Activated CD8-positive, alpha-beta memory T cell treated with anti-CD3 and anti-CD28 coated beads for 36 hours (primary cell): ENCODE measurements at regions not wholly inside any gene's neighbourhood (a gene's known extent, or its start where the extent isn't known, plus 50 kb on each side); places are given as distances from the start of the nearest gene placed in this dataset.
"Not testable (repeated sequence)": the region's sequence is repeated elsewhere in the genome, so short reads cannot be mapped to it uniquely, and the experiment has no call there.

Experiments used
- CTCF ChIA-PET: fragments of 350-600 bp; sonication (Branson Sonifier 250); formaldehyde crosslinking; loops from one replicate; lab custom pipeline; 2021; ENCODE audit warnings: antibody characterized with exemption; lab: Charles Lee
- POLR2A ChIA-PET: fragments of 350-600 bp; sonication (Branson Sonifier 250); formaldehyde crosslinking; loops from one replicate; lab custom pipeline; 2021; ENCODE audit warnings: antibody characterized with exemption; lab: Charles Lee

GRCh38 chr5:54404568-54404967 is 50.9 kb upstream of the HSPB3 start:
- ChIA-PET POLR2A (no interaction called here), CTCF (no interaction called here)

- CTCF ChIA-PET: no interaction called here
- POLR2A ChIA-PET: no interaction called here
Measured at GRCh38 chr5:54403885-54404416, 51.5 kb upstream of the HSPB3 start.

- POLR2A ChIA-PET: no interaction called here
Measured at GRCh38 chr5:54403121-54403520, 52.4 kb upstream of the HSPB3 start.

GRCh38 chr5:54401515-54401914 is 54.0 kb upstream of the HSPB3 start:
- ChIA-PET CTCF (interaction anchor here (1.8 kb wide), 1 partner anchor 18 kb away, joined by 4 read pairs; no protein-coding TSS in a partner anchor), POLR2A (no interaction called here)

More at GRCh38 chr5:54403121-54403520, 52.4 kb upstream of the HSPB3 start:
- CTCF ChIA-PET: interaction anchor here (1.2 kb wide), 1 partner anchor 159 kb away, joined by 3 read pairs; no protein-coding TSS in a partner anchor

- ChIA-PET CTCF (no interaction called here), POLR2A (no interaction called here)
Measured at GRCh38 chr5:54398191-54398590, 57.3 kb upstream of the HSPB3 start.

- CTCF ChIA-PET: no interaction called here
- POLR2A ChIA-PET: no interaction called here
Measured at GRCh38 chr5:54397420-54397819, 58.1 kb upstream of the HSPB3 start.

- POLR2A ChIA-PET, CTCF ChIA-PET: not testable (repeated sequence)
Measured at GRCh38 chr5:54393007-54393406, 62.5 kb upstream of the HSPB3 start.

- CTCF ChIA-PET: no interaction called here
- POLR2A ChIA-PET: no interaction called here
Measured at GRCh38 chr5:54390539-54391031, 64.9 kb upstream of the HSPB3 start.

GRCh38 chr5:54390015-54390414 is 65.5 kb upstream of the HSPB3 start:
- POLR2A ChIA-PET: no interaction called here

GRCh38 chr5:54389399-54389798 is 66.1 kb upstream of the HSPB3 start:
- POLR2A ChIA-PET, CTCF ChIA-PET: not testable (repeated sequence)

More at GRCh38 chr5:54390015-54390414, 65.5 kb upstream of the HSPB3 start:
- CTCF ChIA-PET: no interaction called here

- CTCF ChIA-PET: no interaction called here
- POLR2A ChIA-PET: no interaction called here
Measured at GRCh38 chr5:54388811-54389210, 66.7 kb upstream of the HSPB3 start.

- CTCF ChIA-PET: no interaction called here
- POLR2A ChIA-PET: no interaction called here
Measured at GRCh38 chr5:54388409-54388808, 67.1 kb upstream of the HSPB3 start.

GRCh38 chr5:54387659-54388232 is 67.8 kb upstream of the HSPB3 start:
- POLR2A ChIA-PET: no interaction called here
- CTCF ChIA-PET: no interaction called here

GRCh38 chr5:54387031-54387430 is 68.5 kb upstream of the HSPB3 start:
- CTCF ChIA-PET: no interaction called here
- POLR2A ChIA-PET: no interaction called here

GRCh38 chr5:54385994-54386393 is 69.5 kb upstream of the HSPB3 start:
- CTCF ChIA-PET: no interaction called here
- POLR2A ChIA-PET: no interaction called here

- CTCF ChIA-PET: no interaction called here
- POLR2A ChIA-PET: no interaction called here
Measured at GRCh38 chr5:54384356-54384933, 71.1 kb upstream of the HSPB3 start.

- ChIA-PET POLR2A (no interaction called here), CTCF (no interaction called here)
Measured at GRCh38 chr5:54383941-54384340, 71.6 kb upstream of the HSPB3 start.

GRCh38 chr5:54383225-54383901 is 72.1 kb upstream of the HSPB3 start:
- ChIA-PET POLR2A (no interaction called here), CTCF (no interaction called here)

- CTCF ChIA-PET, POLR2A ChIA-PET: not testable (repeated sequence)
Measured at GRCh38 chr5:54381319-54381718, 70.9 kb upstream of the ARL15 start.

- CTCF ChIA-PET: no interaction called here
- POLR2A ChIA-PET: no interaction called here
Measured at GRCh38 chr5:54379590-54379989, 69.2 kb upstream of the ARL15 start.

- CTCF ChIA-PET: no interaction called here
Measured at GRCh38 chr5:54378707-54379106, 68.3 kb upstream of the ARL15 start.

More at GRCh38 chr5:54378707-54379106, 68.3 kb upstream of the ARL15 start:
- POLR2A ChIA-PET: no interaction called here
